ENCODE measurements at regions not wholly inside any gene's neighbourhood (a gene's known extent, or its start where the extent isn't known, plus 50 kb on each side); places are given as distances from the start of the nearest gene placed in this dataset.

DNA sequence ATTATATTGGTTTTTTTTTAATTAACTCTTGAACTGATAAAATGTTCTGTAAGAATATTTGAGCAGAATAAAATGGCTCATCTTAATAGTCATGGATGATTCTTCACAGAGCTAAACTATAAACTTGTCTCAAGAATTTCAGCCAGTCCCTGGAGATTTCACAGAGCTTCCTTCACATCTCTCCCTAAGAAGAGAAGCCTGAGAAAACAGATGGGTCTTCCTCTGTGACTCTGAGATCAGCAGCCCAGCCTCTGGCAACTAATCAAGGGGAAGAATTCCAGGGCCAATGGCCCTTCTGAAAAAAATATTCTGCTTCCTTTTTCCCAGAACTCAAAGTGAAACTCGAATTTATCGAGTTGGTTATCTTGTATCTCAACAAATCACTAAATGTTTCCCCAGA, 122.2 kb upstream of the ITGA1 start:
- Histone ChIP-seq H3K9me3 (no peaks in the 10 kb centered on the region), H3K4me1 (peaks cover 0 to 7% of the 10 kb centered on the region in 2 donors), H3K4me3 (replicated peaks in 1 of 3) (no peak overlapping the region), H3K27me3 (no peaks in the 10 kb centered on the region), H3K36me3 (no peaks in the 10 kb centered on the region), H3K27ac (no peak overlapping the region)
- intact Hi-C loops (cut with DNase I), result no loop called here
- TF ChIP-seq, protein P1, sequence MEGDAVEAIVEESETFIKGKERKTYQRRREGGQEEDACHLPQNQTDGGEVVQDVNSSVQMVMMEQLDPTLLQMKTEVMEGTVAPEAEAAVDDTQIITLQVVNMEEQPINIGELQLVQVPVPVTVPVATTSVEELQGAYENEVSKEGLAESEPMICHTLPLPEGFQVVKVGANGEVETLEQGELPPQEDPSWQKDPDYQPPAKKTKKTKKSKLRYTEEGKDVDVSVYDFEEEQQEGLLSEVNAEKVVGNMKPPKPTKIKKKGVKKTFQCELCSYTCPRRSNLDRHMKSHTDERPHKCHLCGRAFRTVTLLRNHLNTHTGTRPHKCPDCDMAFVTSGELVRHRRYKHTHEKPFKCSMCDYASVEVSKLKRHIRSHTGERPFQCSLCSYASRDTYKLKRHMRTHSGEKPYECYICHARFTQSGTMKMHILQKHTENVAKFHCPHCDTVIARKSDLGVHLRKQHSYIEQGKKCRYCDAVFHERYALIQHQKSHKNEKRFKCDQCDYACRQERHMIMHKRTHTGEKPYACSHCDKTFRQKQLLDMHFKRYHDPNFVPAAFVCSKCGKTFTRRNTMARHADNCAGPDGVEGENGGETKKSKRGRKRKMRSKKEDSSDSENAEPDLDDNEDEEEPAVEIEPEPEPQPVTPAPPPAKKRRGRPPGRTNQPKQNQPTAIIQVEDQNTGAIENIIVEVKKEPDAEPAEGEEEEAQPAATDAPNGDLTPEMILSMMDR (IDR thresholded peaks at IDR 0.05), result no peak
- no peak for TF ChIP-seq POLR2A (IDR thresholded peaks at IDR 0.05)
- WGBS, 2 donors, result 56 to 63% methylated on average over 2 of the region's 2 CpGs
- no peak for DNase-seq

DNA sequence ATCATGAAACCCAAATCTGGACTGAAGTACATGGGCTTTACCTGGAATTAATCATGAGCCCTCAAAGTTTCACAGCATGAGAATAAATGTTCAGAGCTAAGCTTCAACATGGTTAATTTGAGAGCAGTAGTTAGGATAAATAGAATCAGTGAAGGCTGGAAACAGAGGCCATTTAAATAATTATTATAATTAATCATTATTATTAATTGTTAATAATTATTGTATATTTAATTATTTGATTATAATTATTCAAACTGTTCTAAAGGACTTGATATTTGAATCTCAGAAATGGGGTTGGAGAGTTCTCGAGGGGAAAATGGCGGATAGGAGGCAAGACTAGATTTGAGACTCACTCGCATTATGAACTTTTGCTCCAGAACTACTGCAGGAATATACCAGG, 119.6 kb upstream of the ITGA1 start:
- TF ChIP-seq, protein P1 (IDR thresholded peaks at IDR 0.05), result no peak
- TF ChIP-seq POLR2A (IDR thresholded peaks at IDR 0.05), result no peak
- DNase-seq, result no peak
- intact Hi-C loops (cut with DNase I), result no loop called here
- Histone ChIP-seq H3K4me3 (replicated peaks in 1 of 3) (no peak overlapping the region), H3K36me3 (no peaks in the 10 kb centered on the region), H3K27ac (no peak overlapping the region), H3K4me1 (peaks cover 0 to 7% of the 10 kb centered on the region in 2 donors), H3K27me3 (no peaks in the 10 kb centered on the region), H3K9me3 (no peaks in the 10 kb centered on the region)
- WGBS, 2 donors, result 93 to 97% methylated on average over 3 of the region's 3 CpGs

DNA sequence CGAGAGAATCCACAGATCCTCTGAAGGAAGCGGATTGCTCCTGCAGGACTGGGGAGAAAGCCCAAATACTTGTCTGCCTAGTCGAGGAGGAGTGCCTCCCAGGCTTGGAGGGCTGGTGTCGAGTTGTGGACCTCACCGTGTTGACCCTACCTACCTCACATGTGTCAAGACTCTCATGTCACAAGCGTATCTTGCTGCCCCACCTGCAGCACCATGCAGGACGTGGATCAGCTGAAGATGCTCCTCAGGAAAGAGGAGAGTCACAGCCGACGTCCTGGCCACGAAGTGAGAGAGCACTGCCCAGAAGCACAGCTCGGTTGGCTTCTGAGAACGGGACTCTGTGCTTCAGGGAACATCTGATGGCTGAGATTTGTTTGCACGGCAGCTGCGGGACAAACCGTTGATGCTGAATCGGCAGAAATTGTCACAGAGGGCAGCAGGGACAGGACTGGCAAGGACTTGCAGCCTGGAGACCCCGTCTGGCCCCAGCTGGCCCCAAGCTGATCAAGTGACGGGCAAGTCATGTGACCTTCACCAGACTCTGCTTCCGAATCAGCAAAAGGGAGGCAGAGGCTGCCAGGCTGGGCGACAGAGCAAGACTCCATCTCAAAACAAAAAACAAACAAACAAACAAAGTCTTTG, 119.1 kb upstream of the ITGA1 start:
- H3K9me3 ChIP-seq, result no peaks in the 10 kb centered on the region
- no peak overlapping the region for H3K4me3 ChIP-seq (replicated peaks in 1 of 3)
- no peaks in the 10 kb centered on the region for H3K36me3 ChIP-seq
- peaks cover 0 to 7% of the 10 kb centered on the region in 2 donors for H3K4me1 ChIP-seq
- intact Hi-C loops (cut with DNase I), result no loop called here
- TF ChIP-seq POLR2A (IDR thresholded peaks at IDR 0.05), result no peak
- TF ChIP-seq, protein P1 (IDR thresholded peaks at IDR 0.05), result no peak
- WGBS, 2 donors, result 83 to 85% methylated on average over 20 of the region's 20 CpGs
- H3K27me3 ChIP-seq, result no peaks in the 10 kb centered on the region
- no peak for DNase-seq
- H3K27ac ChIP-seq, result no peak overlapping the region

- H3K27me3 ChIP-seq, result no peaks in the 10 kb centered on the region
- WGBS, 2 donors, result 68 to 75% methylated on average over 1 of the region's 1 CpG
- TF ChIP-seq POLR2A (IDR thresholded peaks at IDR 0.05), result no peak
- TF ChIP-seq, protein P1 (IDR thresholded peaks at IDR 0.05), result no peak
- no peaks in the 10 kb centered on the region for H3K9me3 ChIP-seq
- H3K36me3 ChIP-seq, result no peaks in the 10 kb centered on the region
- no peak for DNase-seq
- intact Hi-C loops (cut with DNase I), result no loop called here
- no peaks in the 10 kb centered on the region for H3K4me1 ChIP-seq
- H3K4me3 ChIP-seq (replicated peaks in 1 of 3), result no peak overlapping the region
- no peak overlapping the region for H3K27ac ChIP-seq
Observed at GRCh38 chr5:52672459-52672858, 115.3 kb upstream of the ITGA1 start.

DNA sequence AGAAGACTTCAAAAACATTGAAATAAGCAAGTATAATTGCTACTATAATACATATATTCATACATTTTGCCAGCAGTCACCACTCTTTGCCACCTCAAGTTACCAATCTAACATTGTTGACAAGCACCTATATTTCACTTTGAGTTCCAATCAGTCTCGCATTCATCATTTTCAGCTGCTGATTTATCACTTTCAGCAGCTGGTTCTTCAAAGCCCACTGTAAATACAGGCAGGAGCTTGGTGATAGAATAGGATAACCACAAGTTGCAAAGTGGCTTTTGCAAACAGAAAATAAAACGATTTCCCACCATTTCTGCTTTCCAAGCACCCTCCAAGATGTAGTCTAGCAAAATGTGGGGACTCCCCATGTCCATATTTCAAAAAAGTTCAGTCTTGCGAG, 114.2 kb upstream of the ITGA1 start:
- DNase-seq, result no peak
- Histone ChIP-seq H3K27ac (no peak overlapping the region), H3K9me3 (no peaks in the 10 kb centered on the region), H3K27me3 (no peaks in the 10 kb centered on the region), H3K36me3 (no peaks in the 10 kb centered on the region), H3K4me1 (no peaks in the 10 kb centered on the region), H3K4me3 (replicated peaks in 1 of 3) (no peak overlapping the region)
- 69 to 84% methylated on average over 3 of the region's 3 CpGs for WGBS, 2 donors
- TF ChIP-seq, protein P1 (IDR thresholded peaks at IDR 0.05), result no peak
- no peak for TF ChIP-seq POLR2A (IDR thresholded peaks at IDR 0.05)
- intact Hi-C loops (cut with DNase I), result no loop called here
